Transverse colon (tissue), 4 donors: ENCODE measurements at regions not wholly inside any gene's neighbourhood (a gene's known extent, or its start where the extent isn't known, plus 50 kb on each side); places are given as distances from the start of the nearest gene placed in this dataset.

Source experiments
- DNase-seq: peaks from one replicate; pipeline ENCODE4 v3.0.0-alpha.2; 2019
- H3K27ac ChIP-seq, 4 donors: fragments of 200-600 bp; sonication (generic); 2 replicates each; pipeline ENCODE4 v1.5.1; 2016 to 2018; ENCODE audit warnings: inconsistent platforms in 4 of 4
- H3K27me3 ChIP-seq: fragments of 200-600 bp; sonication (generic); 2 replicates; pipeline ENCODE4 v1.5.1; 2017; ENCODE audit warnings: inconsistent platforms
- H3K36me3 ChIP-seq, 4 donors: fragments of 200-600 bp; sonication (generic); 2 replicates each; pipeline ENCODE4 v1.5.1; 2017 to 2019; ENCODE audit warnings: inconsistent platforms in 4 of 4
- H3K4me1 ChIP-seq, 4 donors: fragments of 200-600 bp; sonication (generic); 2 replicates each; pipeline ENCODE4 v1.5.1; 2017 to 2020; ENCODE audit warnings: inconsistent platforms in 4 of 4
- H3K4me3 ChIP-seq, 4 donors: fragments of 200-600 bp; sonication (generic); 1 replicate in 1 of 4; 2 replicates in 3 of 4; pipeline versions ENCODE4 v1.5.1 to v1.6.1; 2017 to 2019; ENCODE audit warnings: inconsistent platforms in 4 of 4
- H3K9me3 ChIP-seq, 2 donors: fragments of 200-600 bp; sonication (generic); 2 replicates each; pipeline ENCODE4 v1.5.1; 2017 to 2019; ENCODE audit warnings: inconsistent platforms in 2 of 2
- EP300 ChIP-seq: sonication (generic); formaldehyde crosslinking; IDR thresholded peaks from one replicate; pipeline ENCODE4 v1.6.1; 2017; ENCODE audit warnings: antibody characterized with exemption, low read depth
- POLR2A ChIP-seq: fragments of 450-650 bp; IDR thresholded peaks from one replicate; pipeline ENCODE4 v1.6.1; 2016; ENCODE audit warnings: antibody characterized with exemption, mild to moderate bottlenecking, moderate library complexity
- POLR2AphosphoS5 ChIP-seq, 3 donors: sonication (generic); formaldehyde crosslinking; IDR thresholded peaks; one replicate each; pipeline ENCODE4 v1.6.1; 2016; ENCODE audit warnings: antibody characterized with exemption in 3 of 3
- WGBS, 2 donors: methylation state at CpG; one replicate each; pipeline ENCODE4 v1.1.5; 2018; ENCODE audit warnings: low coverage in 1 of 2; 5-methylcytosine and 5-hydroxymethylcytosine counted together
- in situ Hi-C, 4 donors: fragments of 200-750 bp; cut with MboI; loops; one replicate each; pipeline versions ENCODE4 v1.15.0 to v1.15.1; 2017; ENCODE audit warnings: low sequenced_read_pairs in 3 of 4, low pct_ligation_motif_present in 1 of 4, low pct_unique_long_range_greater_than_20kb in 1 of 4
- intact Hi-C: fragments of 100-400 bp; cut with DNase I; formaldehyde crosslinking; loops from one replicate; pipeline ENCODE4 v1.15.1; 2023; ENCODE audit warnings: low total_unique reads
- TF ChIP-seq, protein P1 (sequence below), 5 experiments: fragments of 200-600 bp in 3 of 5; fragments of 450-650 bp in 2 of 5; sonication (generic) in 3 of 5; IDR thresholded peaks; 1 replicate in 2 of 5; 2 replicates in 3 of 5; pipeline ENCODE4 v1.5.1; 2016 to 2017; ENCODE audit warnings: antibody characterized with exemption in 5 of 5, inconsistent platforms in 3 of 5, mild to moderate bottlenecking in 2 of 5, moderate library complexity in 1 of 5

DNA sequence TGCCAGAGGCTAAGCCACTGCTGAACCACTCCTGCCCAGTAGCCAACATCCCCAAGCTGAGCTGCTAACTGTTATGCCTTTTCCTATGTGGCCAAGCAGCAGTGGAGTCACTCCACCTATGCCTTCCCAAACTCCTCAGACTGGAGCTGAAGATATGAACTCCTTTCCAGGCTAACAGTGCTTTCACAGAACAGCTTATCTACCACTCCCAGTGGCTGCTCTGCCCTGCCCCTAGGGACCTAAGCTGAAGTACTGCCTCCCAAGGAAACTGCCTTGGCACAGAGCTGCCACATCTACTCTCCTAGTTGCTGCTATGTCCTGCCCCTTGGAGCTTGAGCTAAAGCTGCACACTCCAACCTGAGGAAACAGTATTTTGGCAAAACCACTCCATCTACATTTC is 275.9 kb downstream of the RBM43 start:
- Histone ChIP-seq H3K4me3 (no peak overlapping the region), H3K4me1 (no peaks in the 10 kb centered on the region), H3K36me3 (no peaks in the 10 kb centered on the region), H3K27me3 (no peaks in the 10 kb centered on the region), H3K9me3 (peaks cover 7 to 16% of the 10 kb centered on the region in 2 donors), H3K27ac (no peak overlapping the region)
- TF ChIP-seq, protein P1, sequence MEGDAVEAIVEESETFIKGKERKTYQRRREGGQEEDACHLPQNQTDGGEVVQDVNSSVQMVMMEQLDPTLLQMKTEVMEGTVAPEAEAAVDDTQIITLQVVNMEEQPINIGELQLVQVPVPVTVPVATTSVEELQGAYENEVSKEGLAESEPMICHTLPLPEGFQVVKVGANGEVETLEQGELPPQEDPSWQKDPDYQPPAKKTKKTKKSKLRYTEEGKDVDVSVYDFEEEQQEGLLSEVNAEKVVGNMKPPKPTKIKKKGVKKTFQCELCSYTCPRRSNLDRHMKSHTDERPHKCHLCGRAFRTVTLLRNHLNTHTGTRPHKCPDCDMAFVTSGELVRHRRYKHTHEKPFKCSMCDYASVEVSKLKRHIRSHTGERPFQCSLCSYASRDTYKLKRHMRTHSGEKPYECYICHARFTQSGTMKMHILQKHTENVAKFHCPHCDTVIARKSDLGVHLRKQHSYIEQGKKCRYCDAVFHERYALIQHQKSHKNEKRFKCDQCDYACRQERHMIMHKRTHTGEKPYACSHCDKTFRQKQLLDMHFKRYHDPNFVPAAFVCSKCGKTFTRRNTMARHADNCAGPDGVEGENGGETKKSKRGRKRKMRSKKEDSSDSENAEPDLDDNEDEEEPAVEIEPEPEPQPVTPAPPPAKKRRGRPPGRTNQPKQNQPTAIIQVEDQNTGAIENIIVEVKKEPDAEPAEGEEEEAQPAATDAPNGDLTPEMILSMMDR (IDR thresholded peaks at IDR 0.05) = no peak
- TF ChIP-seq POLR2A (no peak), POLR2AphosphoS5 (IDR thresholded peaks at IDR 0.05) (no peak), EP300 (no peak)
- no peak for DNase-seq
- in situ Hi-C loops = no loop called here
- intact Hi-C loops = no loop called here

DNA sequence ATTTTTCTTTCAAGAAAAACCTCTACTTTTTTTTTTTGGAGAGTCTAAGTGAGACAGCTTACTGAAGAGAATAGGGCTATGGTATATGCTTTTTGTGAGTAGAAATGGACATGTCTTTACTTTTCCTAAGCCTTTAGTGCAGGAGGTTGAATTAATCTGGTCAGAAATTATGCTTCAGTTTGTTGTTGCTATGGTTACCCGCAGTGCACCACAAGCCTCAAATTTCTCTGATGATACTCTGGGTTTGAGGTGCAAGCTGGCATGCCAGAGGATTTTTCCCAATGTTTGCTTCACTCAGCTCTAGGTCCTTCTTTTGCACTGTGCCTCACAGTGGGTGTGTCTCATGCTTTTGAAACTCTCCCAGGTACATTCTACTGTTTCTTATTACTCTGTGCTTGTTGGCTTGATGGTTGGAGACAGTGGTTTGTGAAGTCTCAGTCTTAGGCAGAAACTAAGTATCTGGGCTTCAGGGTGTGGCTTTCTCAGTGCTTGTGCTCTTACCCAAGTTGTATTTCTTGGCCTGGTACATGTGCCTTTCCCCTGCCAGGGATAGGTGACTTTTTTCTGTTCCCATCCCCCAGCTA is 278.3 kb downstream of the RBM43 start:
- H3K4me1 ChIP-seq = no peaks in the 10 kb centered on the region
- no peaks in the 10 kb centered on the region for H3K36me3 ChIP-seq
- in situ Hi-C loops = no loop called here
- WGBS, 2 donors = 87% methylated on average over 1 of the region's 1 CpG; no CpG with 5 or more reads in 1 of the 2 donors
- H3K27me3 ChIP-seq = no peaks in the 10 kb centered on the region
- TF ChIP-seq, protein P1 (IDR thresholded peaks at IDR 0.05) = no peak
- TF ChIP-seq EP300 = no peak
- TF ChIP-seq POLR2AphosphoS5 (IDR thresholded peaks at IDR 0.05) = no peak
- no peak for TF ChIP-seq POLR2A
- peaks cover 0 to 3% of the 10 kb centered on the region in 2 donors for H3K9me3 ChIP-seq
- H3K4me3 ChIP-seq = no peak overlapping the region
- DNase-seq = no peak
- intact Hi-C loops = no loop called here
- H3K27ac ChIP-seq = no peak overlapping the region

DNA sequence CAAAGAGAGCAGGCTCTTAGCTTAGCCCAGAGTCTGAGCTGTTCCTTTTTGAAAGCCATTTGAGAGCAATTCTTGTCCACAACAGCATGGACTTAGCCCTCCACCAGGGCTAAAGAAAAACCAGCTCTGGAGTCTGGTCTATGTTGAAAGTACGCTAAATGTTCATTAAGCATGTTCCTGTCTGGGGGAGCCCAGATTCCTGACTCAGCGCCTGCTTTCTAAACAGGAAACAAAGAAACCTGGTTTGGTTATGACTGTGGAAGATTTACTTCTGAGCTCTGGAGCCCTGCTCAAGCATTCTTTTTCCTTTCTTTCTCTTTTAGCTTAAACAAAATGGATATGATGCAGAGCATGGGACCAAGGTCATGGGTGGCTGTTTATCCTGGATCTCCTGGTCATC is 279.8 kb downstream of the RBM43 start:
- 53 to 100% methylated on average over 1 to 2 of the region's 2 CpGs for WGBS, 2 donors

DNA sequence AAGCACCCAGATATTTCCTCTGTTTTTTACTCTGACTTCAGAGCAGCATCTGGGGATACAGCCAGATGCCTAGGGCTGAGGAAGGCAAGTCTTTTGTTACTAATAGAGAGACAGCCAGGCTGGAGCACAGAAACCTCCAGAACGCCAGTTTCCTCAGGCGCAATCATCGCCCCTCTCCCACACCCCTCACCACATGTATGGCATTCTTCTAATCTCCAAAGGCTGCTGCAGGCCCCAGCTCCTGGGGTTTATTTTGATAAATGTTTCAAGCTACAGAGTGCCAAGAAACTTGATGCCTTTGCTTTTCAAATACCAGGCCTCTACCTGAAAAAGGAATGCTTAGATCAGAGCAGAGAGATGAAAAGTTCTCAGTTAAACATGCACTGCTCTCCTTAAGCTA is 283.6 kb downstream of the RBM43 start:
- Histone ChIP-seq H3K9me3 (no peaks in the 10 kb centered on the region), H3K4me3 (no peak overlapping the region), H3K36me3 (no peaks in the 10 kb centered on the region), H3K4me1 (peaks cover 0 to 8% (median 2%) of the 10 kb centered on the region in 4 donors), H3K27me3 (no peaks in the 10 kb centered on the region), H3K27ac (no peak overlapping the region)
- in situ Hi-C loops = no loop called here
- no peak for DNase-seq
- TF ChIP-seq POLR2A (no peak), POLR2AphosphoS5 (IDR thresholded peaks at IDR 0.05) (no peak), EP300 (no peak)
- TF ChIP-seq, protein P1 (IDR thresholded peaks at IDR 0.05) = no peak
- intact Hi-C loops = no loop called here
- 86% methylated on average over 3 of the region's 3 CpGs; no CpG with 5 or more reads in 1 of the 2 donors for WGBS, 2 donors

More for the DNA sequence above, 279.8 kb downstream of the RBM43 start:
- Histone ChIP-seq H3K36me3 (no peaks in the 10 kb centered on the region), H3K27ac (peak overlapping the region in 1 of 4 donors; percentile 25), H3K4me1 (no peaks in the 10 kb centered on the region), H3K9me3 (peaks cover 0 to 3% of the 10 kb centered on the region in 2 donors), H3K27me3 (no peaks in the 10 kb centered on the region), H3K4me3 (no peak overlapping the region)
- in situ Hi-C loops = no loop called here
- no peak for DNase-seq
- TF ChIP-seq, protein P1 (IDR thresholded peaks at IDR 0.05) = no peak
- TF ChIP-seq EP300 = no peak
- TF ChIP-seq POLR2A = no peak
- no peak for TF ChIP-seq POLR2AphosphoS5 (IDR thresholded peaks at IDR 0.05)
- intact Hi-C loops = no loop called here
